PFSK-1 (cell line): ENCODE measurements at regions not wholly inside any gene's neighbourhood (a gene's known extent, or its start where the extent isn't known, plus 50 kb on each side); places are given as distances from the start of the nearest gene placed in this dataset.

Experiments
- POLR2AphosphoS5 ChIP-seq: IDR thresholded peaks from 2 replicates; pipeline ENCODE4 v1.6.1; 2012; ENCODE audit warnings: low read depth, mild to moderate bottlenecking, control low read depth, low read length, moderate library complexity
- REST ChIP-seq, 2 experiments: IDR thresholded peaks; 2 replicates each; pipeline versions ENCODE4 v1.6.1 to v1.8.0; 2011 to 2012; ENCODE audit warnings: low read depth in 2 of 2, low read length in 2 of 2, control low read depth in 1 of 2, inconsistent platforms in 1 of 2, mild to moderate bottlenecking in 1 of 2, moderate library complexity in 1 of 2; ENCODE audit not compliant: insufficient read depth in 1 of 2
- TAF1 ChIP-seq: IDR thresholded peaks from 2 replicates; pipeline ENCODE4 v1.6.1; 2012; ENCODE audit warnings: low read length, control low read depth, borderline replicate concordance; ENCODE audit not compliant: insufficient read depth

- TF ChIP-seq TAF1 (no peak), POLR2AphosphoS5 (no peak), REST (IDR thresholded peaks at IDR 0.05; ENCODE audit: insufficient read depth in 1 of 2, low read depth in 2 of 2, low read length in 2 of 2) (peak; percentile 69 to 84; a peak in 3 of 4 replicates)
Observed at GRCh38 chr2:231655488-231655887, 52.8 kb upstream of the PTMA start.
